Endothelial cell of umbilical vein (primary cell): ENCODE measurements at regions not wholly inside any gene's neighbourhood (a gene's known extent, or its start where the extent isn't known, plus 50 kb on each side); places are given as distances from the start of the nearest gene placed in this dataset.

Experiments used
- BruUV-seq: library from RNA; stranded (reverse); fragments of 400-500 nt; replicated peaks from 2 replicates; lab custom pipeline; 2021; lab: Mats Ljungman, UMichigan
- CTCF ChIA-PET: fragments of 300-600, 350-600 bp; sonication (Branson Sonifier 250); formaldehyde crosslinking; loops from one replicate; lab custom pipeline; 2021; ENCODE audit warnings: antibody characterized with exemption, inconsistent platforms; lab: Charles Lee
- POLR2A ChIA-PET: fragments of 300-600, 350-600 bp; sonication (Branson Sonifier 250); formaldehyde crosslinking; loops from one replicate; lab custom pipeline; 2021; ENCODE audit warnings: antibody characterized with exemption, inconsistent platforms; lab: Charles Lee
- DNase-seq: peaks from one replicate; pipeline ENCODE4 v3.0.0-alpha.2; 2011; ENCODE audit warnings: low read depth, low spot score
- FAIRE-seq: peaks from 2 replicates; lab custom pipeline; 2011; peaks lifted over from hg19 to GRCh38; lab: Jason Lieb, UNC
- H2AFZ ChIP-seq: 2 replicates; pipeline ENCODE4 v1.6.0; 2012; ENCODE audit warnings: low read depth, low read length, control low read depth, inconsistent platforms
- H3K27ac ChIP-seq: 2 replicates; pipeline ENCODE4 v1.5.1; 2011; ENCODE audit warnings: low read depth, mild to moderate bottlenecking, control low read depth, low read length, moderate library complexity; ENCODE audit not compliant: insufficient read depth
- H3K27me3 ChIP-seq, 2 experiments: 2 replicates each; pipeline versions ENCODE4 v1.6.0 to v1.6.1; 2011; ENCODE audit warnings: low read length in 2 of 2, mixed read lengths in 1 of 2; ENCODE audit not compliant: control insufficient read depth in 2 of 2, insufficient read depth in 2 of 2
- H3K36me3 ChIP-seq, 2 experiments: 2 replicates in 1 of 2; 3 replicates in 1 of 2; pipeline ENCODE4 v1.5.1; 2011; ENCODE audit warnings: low read length in 2 of 2, mild to moderate bottlenecking in 1 of 2, moderate library complexity in 1 of 2; ENCODE audit not compliant: control insufficient read depth in 2 of 2, insufficient read depth in 2 of 2; ENCODE audit errors: extremely low read depth in 1 of 2
- H3K4me1 ChIP-seq: 3 replicates; pipeline ENCODE4 v1.5.1; 2011; ENCODE audit warnings: mild to moderate bottlenecking, low read length; ENCODE audit not compliant: control insufficient read depth, insufficient read depth; ENCODE audit errors: extremely low read depth
- H3K4me2 ChIP-seq: 2 replicates; pipeline ENCODE4 v1.6.1; 2011; ENCODE audit warnings: low read length, control low read depth, mixed read lengths; ENCODE audit not compliant: insufficient read depth
- H3K4me3 ChIP-seq, 3 experiments: fragments of 200-600 bp in 1 of 3; sonication (generic), shearing (Covaris generic) in 1 of 3; replicated peaks in 1 of 3; 2 replicates each; pipeline ENCODE4 v1.5.1; 2011 to 2016; ENCODE audit warnings: control low read depth in 3 of 3, low read length in 3 of 3, mild to moderate bottlenecking in 2 of 3, inconsistent platforms in 1 of 3, low read depth in 1 of 3, moderate library complexity in 1 of 3; ENCODE audit not compliant: insufficient read depth in 1 of 3
- H3K79me2 ChIP-seq: 2 replicates; pipeline ENCODE4 v1.6.0; 2012; ENCODE audit warnings: low read length, inconsistent platforms; ENCODE audit not compliant: control insufficient read depth, insufficient read depth
- H3K9ac ChIP-seq: replicated peaks from 2 replicates; pipeline ENCODE3; 2011; ENCODE audit warnings: low read length, control low read depth; ENCODE audit not compliant: insufficient read depth; ENCODE audit errors: extremely low read depth
- H3K9me1 ChIP-seq: replicated peaks from 3 replicates; pipeline ENCODE4 v1.6.0; 2011; ENCODE audit warnings: mild to moderate bottlenecking, low read length; ENCODE audit not compliant: control insufficient read depth, insufficient read depth; ENCODE audit errors: extremely low read depth
- H3K9me3 ChIP-seq: replicated peaks from 2 replicates; pipeline ENCODE4 v1.5.1; 2012; ENCODE audit warnings: low read length, inconsistent platforms; ENCODE audit not compliant: control insufficient read depth, insufficient read depth
- H4K20me1 ChIP-seq: replicated peaks from 2 replicates; pipeline ENCODE3; 2011; ENCODE audit warnings: mild to moderate bottlenecking, low read length; ENCODE audit not compliant: control insufficient read depth, insufficient read depth; ENCODE audit errors: extremely low read depth
- EZH2 ChIP-seq: IDR thresholded peaks from 2 replicates; pipeline ENCODE4 v1.6.1; 2012; ENCODE audit warnings: borderline replicate concordance, low read depth, mild to moderate bottlenecking, moderate library complexity, low read length, inconsistent platforms; ENCODE audit not compliant: severe bottlenecking
- GATA2 ChIP-seq: IDR thresholded peaks from 2 replicates; pipeline ENCODE4 v1.7.0; 2011; ENCODE audit warnings: low read depth, mild to moderate bottlenecking, moderate library complexity, mixed read lengths, low read length; ENCODE audit not compliant: insufficient read length, insufficient read depth
- JUN ChIP-seq: IDR thresholded peaks from 2 replicates; pipeline ENCODE4 v1.6.1; 2011; ENCODE audit warnings: borderline replicate concordance, low read depth; ENCODE audit not compliant: insufficient read length, insufficient read depth
- MYC ChIP-seq: IDR thresholded peaks from one replicate; pipeline ENCODE4 v1.6.1; 2011; ENCODE audit warnings: mild to moderate bottlenecking, low read depth, low read length
- POLR2A ChIP-seq: IDR thresholded peaks from 2 replicates; pipeline ENCODE4 v1.6.1; 2012; ENCODE audit warnings: low read depth, mild to moderate bottlenecking, control low read depth, low read length
- dilution Hi-C: fragments of 300-500 bp; cut with MboI; formaldehyde crosslinking; loops from one replicate; pipeline ENCODE4 v1.15.0; 2019; ENCODE audit warnings: low sequenced_read_pairs; ENCODE audit not compliant: extremely low pct_ligation_motif_present
- intact Hi-C: fragments of 100-400 bp; cut with micrococcal nuclease; formaldehyde crosslinking; loops from one replicate; pipeline ENCODE4 v1.10.0; 2022
- TF ChIP-seq, protein P1 (sequence below), 2 donors: IDR thresholded peaks; 1 replicate in 1 of 2; 2 replicates in 1 of 2; pipeline ENCODE4 v1.5.1; 2011; ENCODE audit warnings: low read length in 2 of 2, mild to moderate bottlenecking in 2 of 2, moderate library complexity in 2 of 2, control low read depth in 1 of 2, inconsistent platforms in 1 of 2, low read depth in 1 of 2; ENCODE audit not compliant: insufficient read depth in 1 of 2; ENCODE audit errors: extremely low read depth in 1 of 2

DNA sequence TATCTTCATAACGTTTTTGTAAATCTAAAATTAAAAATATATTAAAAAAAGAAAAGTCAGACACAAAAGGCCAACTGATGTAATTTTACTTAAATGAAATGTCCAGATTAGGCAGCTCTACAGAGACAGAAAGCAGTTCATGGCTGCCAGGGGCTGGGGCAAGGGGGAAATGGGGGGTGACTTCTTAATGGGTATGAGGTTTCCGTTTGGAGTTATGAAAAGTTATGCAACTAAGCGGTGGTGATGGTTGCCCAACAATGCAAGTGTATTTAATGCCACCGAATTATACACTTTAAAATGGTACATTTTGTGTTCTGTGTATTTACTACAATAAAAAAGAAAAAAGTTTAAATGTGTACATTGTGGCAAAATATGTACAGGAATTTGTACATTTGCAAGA, 70.2 kb upstream of the TEX51 start:
- no peaks in the 10 kb centered on the region for H3K9me3 ChIP-seq
- no TSS peak for BruUV-seq
- POLR2A ChIA-PET = no interaction called here
- TF ChIP-seq, protein P1, sequence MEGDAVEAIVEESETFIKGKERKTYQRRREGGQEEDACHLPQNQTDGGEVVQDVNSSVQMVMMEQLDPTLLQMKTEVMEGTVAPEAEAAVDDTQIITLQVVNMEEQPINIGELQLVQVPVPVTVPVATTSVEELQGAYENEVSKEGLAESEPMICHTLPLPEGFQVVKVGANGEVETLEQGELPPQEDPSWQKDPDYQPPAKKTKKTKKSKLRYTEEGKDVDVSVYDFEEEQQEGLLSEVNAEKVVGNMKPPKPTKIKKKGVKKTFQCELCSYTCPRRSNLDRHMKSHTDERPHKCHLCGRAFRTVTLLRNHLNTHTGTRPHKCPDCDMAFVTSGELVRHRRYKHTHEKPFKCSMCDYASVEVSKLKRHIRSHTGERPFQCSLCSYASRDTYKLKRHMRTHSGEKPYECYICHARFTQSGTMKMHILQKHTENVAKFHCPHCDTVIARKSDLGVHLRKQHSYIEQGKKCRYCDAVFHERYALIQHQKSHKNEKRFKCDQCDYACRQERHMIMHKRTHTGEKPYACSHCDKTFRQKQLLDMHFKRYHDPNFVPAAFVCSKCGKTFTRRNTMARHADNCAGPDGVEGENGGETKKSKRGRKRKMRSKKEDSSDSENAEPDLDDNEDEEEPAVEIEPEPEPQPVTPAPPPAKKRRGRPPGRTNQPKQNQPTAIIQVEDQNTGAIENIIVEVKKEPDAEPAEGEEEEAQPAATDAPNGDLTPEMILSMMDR (IDR thresholded peaks at IDR 0.05; ENCODE audit: extremely low read depth in 1 of 2, insufficient read depth in 1 of 2, low read depth in 1 of 2, low read length in 2 of 2) = no peak
- TF ChIP-seq GATA2 (no peak), EZH2 (no peak)
- intact Hi-C loops (no loop called here), dilution Hi-C loops (no loop called here)
- H3K36me3 ChIP-seq = no peaks in the 10 kb centered on the region
- H3K4me3 ChIP-seq = no peak overlapping the region
- CTCF ChIA-PET = no interaction called here
- no peaks in the 10 kb centered on the region for H3K79me2 ChIP-seq
- H3K9ac ChIP-seq = no peak overlapping the region
- no peaks in the 10 kb centered on the region for H3K4me1 ChIP-seq
- H3K4me2 ChIP-seq = no peak overlapping the region
- FAIRE-seq (no peak), DNase-seq (no peak)
- no peak overlapping the region for H2AFZ ChIP-seq
- H3K27ac ChIP-seq = no peak overlapping the region
- H3K9me1 ChIP-seq = no peaks in the 10 kb centered on the region
- no peaks in the 10 kb centered on the region for H4K20me1 ChIP-seq
- no peaks in the 10 kb centered on the region for H3K27me3 ChIP-seq

DNA sequence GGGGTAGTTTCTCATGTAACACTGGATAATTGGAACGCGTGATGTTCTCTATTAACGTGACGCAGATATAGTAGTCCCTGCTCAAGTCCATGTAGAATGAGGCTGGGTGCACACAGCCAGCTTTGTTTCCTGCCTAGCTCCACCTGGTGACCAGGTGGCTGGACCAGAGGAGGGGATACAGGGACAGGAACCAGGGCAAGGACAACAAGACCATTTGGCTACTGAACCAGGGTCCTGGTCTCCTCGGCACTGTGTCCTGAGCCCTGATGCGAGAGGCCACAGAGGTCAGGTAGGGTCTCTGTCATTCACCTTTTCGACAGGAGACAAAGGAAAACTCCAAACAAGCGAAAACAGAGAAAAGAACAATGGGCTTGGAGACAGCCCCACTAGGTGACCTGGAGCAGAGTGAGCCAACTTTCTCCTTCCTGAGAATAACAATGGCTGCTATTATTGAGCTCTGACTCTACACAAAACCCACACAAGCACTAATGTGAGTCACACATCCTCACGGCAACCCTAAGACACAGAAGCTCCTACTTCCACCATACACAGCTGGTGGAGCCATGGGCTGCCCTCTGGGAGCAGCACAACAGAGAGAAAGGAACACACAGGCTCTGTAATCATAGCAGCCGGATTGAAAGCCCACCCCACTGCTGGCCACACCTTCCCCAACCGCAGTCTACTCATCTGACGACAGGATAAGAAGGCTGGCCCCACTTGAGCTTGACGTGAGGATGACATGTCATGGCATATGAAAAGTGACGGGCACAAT, 67.3 kb upstream of the TEX51 start:
- POLR2A ChIA-PET = no interaction called here
- DNase-seq (peak; percentile 3), FAIRE-seq (no peak)
- Histone ChIP-seq H3K9me3 (no peaks in the 10 kb centered on the region), H3K36me3 (no peaks in the 10 kb centered on the region), H3K27ac (no peak overlapping the region), H3K79me2 (no peaks in the 10 kb centered on the region), H3K4me3 (no peak overlapping the region), H3K4me1 (no peaks in the 10 kb centered on the region), H4K20me1 (no peaks in the 10 kb centered on the region), H2AFZ (no peak overlapping the region), H3K4me2 (no peak overlapping the region), H3K9ac (no peak overlapping the region), H3K27me3 (no peaks in the 10 kb centered on the region), H3K9me1 (no peaks in the 10 kb centered on the region)
- intact Hi-C loops = no loop called here
- TF ChIP-seq GATA2 (no peak), POLR2A (no peak), MYC (no peak), JUN (no peak)
- TF ChIP-seq, protein P1 (IDR thresholded peaks at IDR 0.05; ENCODE audit: extremely low read depth in 1 of 2, insufficient read depth in 1 of 2, low read depth in 1 of 2, low read length in 2 of 2) = no peak
- CTCF ChIA-PET = interaction anchor here (0.7 kb wide), 1 partner anchor 18 kb away, joined by 3 read pairs; no protein-coding TSS in a partner anchor
- BruUV-seq = no TSS peak
- dilution Hi-C loops = no loop called here
